ENCODE measurements at regions not wholly inside any gene's neighbourhood (a gene's known extent, or its start where the extent isn't known, plus 50 kb on each side); places are given as distances from the start of the nearest gene placed in this dataset.
"Not testable (repeated sequence)": the region's sequence is repeated elsewhere in the genome, so short reads cannot be mapped to it uniquely, and the experiment has no call there.

DNA sequence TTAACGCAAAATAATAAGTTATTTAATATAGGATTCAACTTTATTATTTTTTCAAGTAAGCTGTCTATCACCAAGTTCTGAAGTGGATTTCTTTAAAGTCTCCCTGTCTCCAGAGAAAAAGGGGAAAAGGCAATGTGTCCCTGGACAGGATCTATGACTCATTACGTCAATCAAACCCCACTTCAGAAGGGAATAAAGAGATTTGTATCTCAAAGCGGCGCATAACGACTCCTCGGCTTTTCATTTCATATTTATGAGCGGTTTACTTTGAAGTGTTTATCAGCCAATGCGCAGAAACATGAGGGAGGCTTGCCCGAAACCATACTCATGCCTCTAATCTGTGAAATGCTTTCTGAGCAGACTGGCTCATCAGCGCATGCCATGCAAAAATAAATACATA, 938.6 kb upstream of the WWC1 start:
- peak; percentile 61 for DNase-seq (ENCODE audit: low read depth, low spot score)

DNA sequence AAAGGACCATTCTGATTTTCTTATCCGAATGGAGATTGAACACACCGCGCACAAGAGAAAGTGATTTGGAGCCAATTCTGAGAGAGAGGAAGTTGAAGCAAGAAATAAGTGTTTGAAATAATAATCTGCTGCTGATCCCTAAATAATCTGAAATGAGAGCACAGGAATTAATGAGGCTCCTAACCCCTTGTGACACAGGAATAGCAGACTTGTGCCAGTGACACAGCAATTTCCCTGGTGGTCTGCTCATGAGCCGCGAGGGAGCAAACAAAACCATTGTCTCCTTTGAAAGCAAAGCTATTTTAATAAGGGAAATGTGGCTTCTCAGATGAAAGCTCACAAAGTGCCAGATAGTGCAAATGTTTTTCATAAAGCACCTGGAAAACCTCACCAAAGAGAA, 936.1 kb upstream of the WWC1 start:
- DNase-seq (ENCODE audit: low read depth, low spot score) = no peak

DNA sequence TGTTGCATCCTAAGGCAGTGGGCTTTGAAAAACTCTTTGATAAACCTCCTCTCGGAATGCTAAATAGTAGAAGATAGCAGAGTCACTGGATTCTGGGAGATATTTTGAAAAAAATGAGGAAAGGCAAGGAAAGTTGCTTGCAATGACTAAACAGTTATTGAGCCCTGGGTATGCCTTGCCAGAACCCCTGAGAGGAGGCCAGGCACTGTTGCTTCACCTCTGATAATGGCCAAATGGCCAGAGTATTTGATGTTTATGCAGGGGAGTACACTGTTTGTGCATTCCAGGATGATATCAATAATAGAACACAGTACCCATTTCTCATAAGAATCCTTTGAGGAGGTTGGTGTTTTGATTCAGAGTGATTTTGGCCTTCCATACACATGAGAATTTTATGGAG, 935.1 kb upstream of the WWC1 start:
- no peak for DNase-seq (ENCODE audit: low read depth, low spot score)

DNA sequence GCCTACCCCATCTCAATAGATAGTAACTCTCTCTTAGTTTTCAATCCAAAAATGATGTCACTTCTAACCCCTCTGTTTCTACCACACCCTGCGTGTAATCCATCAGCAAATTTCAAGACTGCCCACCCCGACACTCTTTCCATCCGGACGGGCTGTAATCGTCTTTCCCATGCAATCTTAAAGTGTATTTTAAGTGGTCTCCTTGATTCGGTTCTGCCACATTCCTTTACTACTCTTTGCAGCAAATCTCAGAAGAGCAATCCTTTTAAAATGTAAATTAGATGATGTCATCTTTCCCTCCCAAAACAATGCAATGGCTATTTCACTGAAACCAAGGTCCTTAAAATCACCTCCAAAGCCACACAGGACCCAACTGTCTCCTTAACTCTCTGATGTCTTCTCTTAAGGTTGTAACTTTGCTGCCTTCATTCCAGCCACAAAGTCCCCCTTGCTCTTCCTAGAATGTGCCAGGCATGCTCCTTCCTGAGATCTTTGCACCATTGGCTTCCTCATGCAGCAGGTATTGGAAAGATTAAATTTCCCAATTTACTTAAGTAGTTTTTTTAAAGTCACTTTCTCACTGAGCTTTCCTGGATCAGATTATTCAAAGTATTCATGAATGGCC, 932.5 kb upstream of the WWC1 start:
- peak; percentile 30 for DNase-seq (ENCODE audit: low read depth, low spot score)

DNA sequence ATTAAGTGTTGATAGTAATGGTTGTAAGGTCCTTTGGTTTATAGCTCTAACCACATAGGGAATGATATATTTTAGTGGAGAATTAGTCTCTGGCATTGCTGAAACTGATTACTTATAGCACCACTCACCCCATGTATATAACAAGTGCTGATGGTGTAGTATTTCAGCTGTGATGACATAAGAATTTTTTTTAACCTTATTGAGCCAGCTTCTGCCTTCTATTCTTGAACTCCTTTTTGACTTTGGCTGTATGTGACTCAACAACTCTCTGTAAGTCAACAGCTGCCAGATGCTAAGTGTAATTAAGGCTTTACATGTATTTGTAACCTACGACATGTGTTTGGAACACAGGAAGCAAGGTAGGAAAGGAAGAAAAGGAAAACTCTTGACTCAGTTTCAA, 929.6 kb upstream of the WWC1 start:
- no peak for DNase-seq (ENCODE audit: low read depth, low spot score)

DNA sequence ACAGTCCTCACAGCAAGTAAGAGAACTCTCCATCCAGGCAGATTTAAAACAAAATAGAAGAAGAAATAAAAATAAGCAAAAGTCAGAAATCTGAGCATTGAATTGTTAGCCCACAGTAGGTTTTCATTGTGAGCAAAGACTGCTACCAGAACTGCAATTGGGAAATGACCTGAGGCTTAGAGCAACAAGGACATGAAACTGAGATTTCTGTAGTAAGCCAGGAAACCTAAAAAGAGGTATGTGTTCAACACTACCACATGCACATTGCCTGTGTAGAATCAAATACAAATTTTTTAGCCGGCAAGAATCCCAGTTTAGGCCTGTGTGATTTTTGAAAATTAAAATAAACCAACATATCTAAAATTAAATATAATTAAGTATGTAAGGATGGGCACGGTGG, 928.4 kb upstream of the WWC1 start:
- DNase-seq (ENCODE audit: low read depth, low spot score) = no peak

DNA sequence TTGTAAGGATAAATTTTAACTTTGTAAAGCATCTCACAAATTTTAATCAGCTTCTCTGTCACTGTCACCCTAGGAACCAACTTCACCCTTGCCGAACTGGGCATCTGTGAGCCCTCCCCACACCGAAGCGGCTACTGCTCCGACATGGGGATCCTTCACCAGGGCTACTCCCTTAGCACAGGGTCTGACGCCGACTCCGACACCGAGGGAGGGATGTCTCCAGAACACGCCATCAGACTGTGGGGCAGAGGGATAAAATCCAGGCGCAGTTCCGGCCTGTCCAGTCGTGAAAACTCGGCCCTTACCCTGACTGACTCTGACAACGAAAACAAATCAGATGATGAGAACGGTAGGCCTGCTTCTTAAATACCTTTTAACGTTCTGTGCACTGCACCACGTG, 916.3 kb upstream of the WWC1 start:
- DNase-seq (ENCODE audit: low read depth, low spot score) = no peak

DNA sequence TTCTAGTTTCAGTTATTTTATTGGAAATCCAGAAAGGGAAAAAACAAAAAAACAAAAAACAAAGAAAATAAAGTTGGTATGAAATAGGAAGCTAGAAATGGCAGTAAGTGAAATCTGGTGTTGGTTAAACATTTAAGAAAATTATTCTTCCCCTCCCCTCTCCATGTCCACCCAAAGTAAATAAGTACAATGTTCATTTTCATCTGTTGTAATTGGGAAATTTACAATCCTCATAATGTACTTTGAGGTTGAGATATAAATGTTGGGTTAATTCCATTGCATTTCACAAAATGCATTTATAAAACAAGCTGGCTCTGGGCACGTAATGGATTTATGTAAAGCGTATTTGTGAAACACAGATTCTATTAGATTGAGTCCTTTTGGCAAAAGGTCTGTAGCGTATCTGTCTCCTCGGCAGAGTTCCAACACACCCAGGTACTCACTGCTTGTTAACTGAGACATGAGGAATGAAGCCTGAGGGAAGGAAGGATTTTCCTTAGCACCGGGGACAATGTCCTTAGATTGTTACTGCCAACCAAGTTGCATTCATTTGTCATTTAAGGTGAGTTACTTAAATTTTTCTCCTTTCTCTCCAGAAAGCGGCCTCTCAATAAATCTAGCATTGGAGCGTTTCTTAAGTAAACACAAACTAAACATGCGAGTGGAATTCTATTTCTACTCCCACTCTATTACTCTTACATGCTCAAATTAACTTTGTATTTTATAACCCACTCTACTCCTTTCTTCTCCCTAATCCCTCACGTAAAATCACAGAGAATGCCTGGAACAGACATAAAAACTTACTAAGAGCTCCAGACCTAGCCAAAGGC, 912.3 kb upstream of the WWC1 start:
- no peak for DNase-seq (ENCODE audit: low read depth, low spot score)

DNA sequence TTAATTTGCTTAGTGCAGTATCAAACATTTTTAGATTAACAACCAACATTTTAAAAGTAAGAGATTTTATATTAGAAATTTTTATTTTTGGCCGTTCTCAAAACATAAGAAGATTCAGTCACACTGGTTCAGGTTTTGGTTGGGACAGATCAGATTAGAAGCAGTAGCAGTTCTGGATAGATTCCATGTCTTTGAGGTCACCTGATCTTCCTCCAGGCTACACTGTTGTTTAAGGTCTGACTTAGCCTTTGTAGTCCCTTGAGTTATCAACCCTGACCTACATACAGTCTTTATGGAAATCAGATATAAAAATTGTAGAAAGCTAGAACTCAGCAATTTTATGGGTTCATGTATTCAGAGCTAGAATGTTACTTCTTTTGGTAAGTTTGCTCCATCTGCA, 910.0 kb upstream of the WWC1 start:
- no peak for DNase-seq (ENCODE audit: low read depth, low spot score)

DNA sequence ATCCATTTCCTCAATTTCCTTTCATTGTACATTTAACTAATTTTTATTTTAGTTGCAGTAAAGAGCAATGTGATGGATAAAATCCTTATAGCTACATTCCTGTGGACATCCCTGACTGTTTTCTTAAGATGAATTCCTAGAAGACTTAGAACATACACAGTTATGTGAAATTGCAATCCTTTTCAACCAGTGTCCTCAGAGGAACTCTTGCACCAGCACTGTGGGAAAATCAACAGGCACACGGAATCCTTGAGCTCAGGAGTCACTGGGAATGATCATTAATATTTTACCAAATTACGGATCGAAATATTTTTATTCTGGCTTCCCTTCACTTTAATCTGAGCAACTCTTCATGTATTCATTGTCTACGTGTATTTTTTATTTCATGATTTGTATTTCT, 901.9 kb upstream of the WWC1 start:
- DNase-seq (ENCODE audit: low read depth, low spot score) = peak; percentile 12

DNA sequence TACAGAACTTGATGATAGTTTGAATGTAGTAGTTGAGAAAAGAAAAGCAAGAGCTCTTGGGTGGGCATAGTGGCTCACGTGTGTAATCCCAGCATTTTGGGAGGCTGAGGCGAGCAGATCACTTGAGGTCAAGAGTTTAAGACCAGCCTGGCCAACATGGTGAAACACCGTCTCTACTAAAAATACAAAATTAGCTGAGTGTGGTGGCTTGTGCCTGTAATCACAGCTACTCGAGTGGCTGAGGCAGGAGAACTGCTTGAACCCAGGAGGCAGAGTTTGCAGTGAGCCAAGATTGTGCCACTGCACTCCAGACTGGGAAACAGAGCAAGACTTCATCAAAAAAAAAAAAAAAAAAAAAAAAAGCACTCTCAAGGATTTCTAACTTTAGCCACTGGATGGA, 900.2 kb upstream of the WWC1 start:
- DNase-seq (ENCODE audit: low read depth, low spot score) = not testable (repeated sequence)

DNA sequence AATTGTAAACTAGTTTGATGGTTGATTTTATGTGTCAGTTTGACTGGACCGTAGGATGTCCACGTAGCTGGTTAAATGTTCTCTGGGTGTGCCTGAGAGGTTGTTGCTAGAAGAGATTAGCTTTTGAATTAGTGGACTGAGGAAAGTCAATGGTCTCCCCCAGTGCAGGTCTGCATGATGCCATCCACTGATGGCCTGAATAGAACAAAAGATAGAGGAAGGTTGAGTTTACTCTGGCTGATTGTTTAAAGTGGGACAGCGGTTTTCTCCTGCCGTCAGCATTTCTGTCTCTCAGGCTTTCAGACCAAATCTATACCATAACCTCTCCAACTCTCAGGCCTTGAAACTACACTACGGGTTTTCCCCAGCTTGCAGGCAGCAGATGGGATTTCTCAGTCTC, 899.2 kb upstream of the WWC1 start:
- DNase-seq (ENCODE audit: low read depth, low spot score) = no peak

DNA sequence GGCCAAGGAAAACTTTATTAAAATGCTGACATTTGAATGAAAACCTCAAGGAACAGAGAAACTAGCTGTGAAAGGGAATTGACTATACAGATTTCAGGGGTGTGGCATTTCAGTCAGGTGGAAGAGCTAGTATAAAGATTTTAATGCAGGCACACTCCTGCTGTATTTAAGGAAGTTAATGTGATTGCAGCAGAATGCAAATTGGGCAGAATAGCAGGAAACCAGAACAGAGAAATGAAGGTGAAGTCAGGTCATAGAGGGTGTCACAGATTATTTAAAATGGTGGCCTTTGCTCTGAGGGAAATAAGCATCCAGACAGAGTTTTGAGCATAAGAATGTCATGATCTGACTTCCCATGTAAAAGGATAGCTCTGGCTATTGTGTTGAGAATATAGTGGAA, 898.1 kb upstream of the WWC1 start:
- no peak for DNase-seq (ENCODE audit: low read depth, low spot score)

DNA sequence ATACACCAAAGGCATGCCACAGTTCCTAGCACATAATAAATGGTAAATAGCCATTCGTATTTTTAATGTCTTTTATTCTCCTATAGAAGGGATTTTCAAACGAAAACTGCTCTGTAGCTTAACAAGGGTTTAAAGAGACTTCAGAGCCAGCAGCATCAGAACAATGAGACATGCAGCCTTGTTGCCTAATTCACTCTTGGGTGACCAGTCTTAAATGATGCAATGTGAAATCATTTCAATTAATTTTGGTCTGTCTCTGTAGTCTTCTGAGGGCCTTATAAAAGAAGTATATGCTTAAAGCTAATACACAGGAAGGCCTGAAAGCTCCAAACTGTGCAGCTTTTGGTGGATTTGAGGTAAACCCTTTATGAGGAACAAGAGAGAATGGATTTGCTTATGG, 888.8 kb upstream of the WWC1 start:
- no peak for DNase-seq (ENCODE audit: low read depth, low spot score)

DNA sequence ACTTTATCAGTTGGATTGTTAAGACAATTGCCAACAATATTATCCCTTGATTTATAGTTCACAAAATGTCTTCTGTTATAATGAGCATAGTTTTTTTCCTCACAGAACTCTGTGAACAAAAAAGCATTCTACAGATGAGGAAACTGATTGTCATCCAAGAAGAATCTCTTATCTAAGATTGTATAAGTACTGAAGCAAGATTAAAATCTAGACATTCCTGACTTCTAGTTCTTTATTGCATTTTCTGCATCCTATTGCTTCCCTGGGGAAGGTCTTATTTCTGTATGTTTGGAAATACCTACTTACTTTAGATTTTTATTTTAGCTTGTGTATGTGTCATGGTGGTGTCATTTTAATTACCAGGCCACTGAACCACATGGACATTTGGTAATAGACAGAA, 884.9 kb upstream of the WWC1 start:
- no peak for DNase-seq (ENCODE audit: low read depth, low spot score)

DNA sequence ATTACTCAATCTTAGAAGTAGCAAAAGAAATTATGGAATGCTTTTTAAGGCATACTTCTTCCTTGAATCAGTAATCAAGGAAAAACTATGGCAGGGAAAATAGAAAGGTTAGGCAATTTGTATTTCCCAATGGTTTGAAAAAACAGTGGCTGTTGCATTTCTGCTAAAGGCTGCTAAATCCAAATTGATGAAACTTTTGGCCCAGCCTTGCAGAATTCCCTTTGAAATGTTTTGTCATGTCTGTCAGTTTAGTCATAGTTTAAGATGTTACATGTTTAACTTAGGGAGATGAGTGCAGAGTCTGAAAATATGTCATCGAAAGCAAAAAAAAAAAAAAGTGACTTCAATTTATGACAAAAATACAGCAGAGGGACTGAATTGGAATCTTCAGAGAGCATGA, 878.9 kb upstream of the WWC1 start:
- no peak for DNase-seq (ENCODE audit: low read depth, low spot score)

DNA sequence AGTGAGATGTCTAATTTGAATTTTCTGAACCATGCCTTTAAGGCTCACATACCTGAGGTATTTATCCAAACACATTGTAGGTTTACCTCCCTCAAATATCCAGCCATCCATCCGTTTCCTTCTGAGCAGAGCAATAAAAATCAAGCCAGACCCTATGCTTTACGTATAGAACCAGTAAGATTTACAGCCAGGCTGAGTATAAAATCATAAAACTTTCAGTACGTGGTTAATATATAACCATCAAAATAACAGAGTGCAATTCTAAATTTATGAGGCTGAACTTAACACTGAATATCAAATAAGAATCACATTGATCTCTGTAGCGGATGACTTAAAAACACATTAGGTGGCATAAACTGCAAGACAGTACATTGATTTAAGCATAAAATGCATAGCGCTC, 877.9 kb upstream of the WWC1 start:
- DNase-seq (ENCODE audit: low read depth, low spot score) = no peak

DNA sequence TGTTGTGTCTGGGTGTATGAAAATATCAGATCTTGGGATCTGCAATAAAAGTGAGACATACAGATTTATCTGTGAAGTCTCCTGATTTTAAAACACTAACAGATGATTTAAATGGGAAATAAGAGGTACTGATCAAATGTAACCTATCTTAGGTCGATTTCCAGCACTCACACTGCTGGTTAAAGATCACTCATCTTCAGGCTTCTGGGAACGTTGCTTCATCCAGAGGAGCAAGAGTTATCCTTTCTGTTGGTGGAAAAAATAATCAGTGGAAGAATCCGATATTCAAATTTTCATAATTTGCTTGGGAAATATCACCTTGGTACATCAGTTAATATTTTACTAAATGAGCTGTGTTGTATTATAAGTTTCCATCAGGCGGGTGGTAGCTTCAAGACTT, 876.8 kb upstream of the WWC1 start:
- no peak for DNase-seq (ENCODE audit: low read depth, low spot score)

DNA sequence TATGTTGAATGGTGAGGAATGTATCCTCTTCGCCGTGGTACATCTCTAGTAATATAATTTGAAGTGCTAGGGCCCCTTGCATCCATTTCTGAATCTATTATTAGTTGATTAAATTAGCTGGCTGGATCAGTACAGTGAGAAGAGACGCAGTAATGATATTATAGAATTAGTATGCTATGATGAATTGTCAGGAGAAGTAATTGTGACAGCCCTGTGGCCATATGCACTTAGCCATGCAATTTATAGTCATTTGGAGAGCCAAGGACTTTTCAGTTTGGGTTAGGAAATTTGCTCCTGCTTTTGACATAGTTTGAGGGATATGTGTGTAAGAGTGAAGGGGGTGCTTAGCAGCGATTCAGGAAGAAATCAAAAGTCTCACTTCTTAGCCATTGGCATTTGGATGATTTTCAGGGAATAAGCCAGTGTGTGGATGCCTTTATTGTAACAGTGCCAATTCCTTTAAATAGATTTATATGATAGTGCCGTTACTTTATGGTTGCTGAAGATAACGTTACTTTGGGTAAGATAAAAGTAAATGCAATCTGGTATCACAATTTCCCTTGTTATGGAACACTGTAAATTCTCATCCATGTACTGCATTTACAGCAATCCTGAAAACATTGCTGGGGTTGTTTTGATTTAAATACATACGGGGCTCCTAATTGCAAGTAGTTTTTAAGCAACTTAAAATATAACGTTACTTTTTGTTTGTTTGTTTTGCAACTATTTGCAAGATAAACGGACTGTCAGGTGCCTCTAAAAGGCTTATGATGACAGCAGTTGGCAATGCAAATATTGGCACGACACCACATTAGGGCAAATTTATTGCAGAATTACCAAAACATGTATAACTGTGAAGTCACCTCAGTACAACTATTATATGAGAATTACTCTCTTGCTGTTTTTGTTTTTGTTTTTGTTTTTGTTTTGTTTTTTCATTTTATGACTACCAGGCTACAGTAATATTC, 875.4 kb upstream of the WWC1 start:
- no peak for DNase-seq (ENCODE audit: low read depth, low spot score)

DNA sequence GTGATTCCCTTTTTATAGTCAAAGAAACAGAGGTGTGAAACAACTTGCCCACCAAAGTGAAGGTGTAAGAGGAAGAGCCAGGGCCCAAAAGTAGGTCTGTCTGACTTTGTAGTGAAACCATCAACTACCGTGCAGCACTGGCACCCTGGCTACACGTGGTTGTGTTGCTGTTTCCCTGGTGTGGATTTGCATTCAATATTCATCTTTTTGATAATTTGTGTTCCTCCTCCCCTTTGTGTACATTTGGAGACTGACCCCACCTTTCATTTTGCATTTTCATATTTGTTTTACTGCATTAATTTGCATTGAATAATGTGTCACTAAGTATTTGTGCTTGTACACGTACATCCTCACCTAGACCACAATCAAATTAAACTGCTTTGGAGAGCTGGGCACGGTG, 873.8 kb upstream of the WWC1 start:
- no peak for DNase-seq (ENCODE audit: low read depth, low spot score)

DNA sequence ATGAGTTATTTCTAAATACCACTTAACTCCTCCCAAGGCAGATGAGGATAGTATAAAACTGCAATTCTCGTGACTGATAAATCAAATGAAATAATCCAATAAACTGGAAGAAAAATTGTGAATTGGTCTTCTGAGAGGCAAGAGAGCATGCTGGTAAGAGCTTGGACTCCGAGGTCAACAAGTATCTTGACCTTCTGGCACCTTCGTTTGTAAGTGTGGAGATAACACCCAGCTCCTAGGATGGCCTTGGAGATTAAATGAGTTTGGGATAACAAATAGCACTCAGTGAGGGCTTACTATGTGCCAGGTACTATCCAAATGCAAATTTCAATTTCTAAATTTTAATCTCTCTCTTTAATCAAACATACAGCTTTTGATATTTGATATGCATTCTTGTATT, 866.3 kb upstream of the WWC1 start:
- no peak for DNase-seq (ENCODE audit: low read depth, low spot score)

DNA sequence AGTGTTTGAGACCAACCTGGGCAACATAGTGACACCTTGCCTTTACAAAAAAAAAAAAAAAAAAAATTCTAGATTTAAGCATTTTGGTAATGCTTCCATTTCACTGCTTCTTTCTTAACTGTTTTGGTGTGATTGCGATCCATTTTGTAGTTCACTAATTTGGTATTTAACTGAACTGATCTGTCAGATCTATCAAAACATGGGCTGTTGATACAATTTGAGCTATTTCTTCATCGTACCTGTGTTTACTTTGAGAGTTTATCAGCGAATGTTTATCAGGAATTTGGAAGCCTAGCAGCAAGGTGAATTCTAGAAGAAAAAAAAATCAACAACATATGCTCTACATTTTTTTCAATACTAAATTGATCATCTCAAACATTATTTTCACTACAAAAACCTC, 864.9 kb upstream of the WWC1 start:
- DNase-seq (ENCODE audit: low read depth, low spot score) = no peak
